Posterior vena cava (tissue), 2 donors: ENCODE measurements at regions not wholly inside any gene's neighbourhood (a gene's known extent, or its start where the extent isn't known, plus 50 kb on each side); places are given as distances from the start of the nearest gene placed in this dataset.

ENCODE experiments used
- DNase-seq: peaks from one replicate; pipeline ENCODE4 v3.0.0-alpha.2; 2020; ENCODE audit warnings: low spot score
- intact Hi-C, 2 donors: fragments of 100-400 bp; cut with DNase I; formaldehyde crosslinking; loops; one replicate each; pipeline versions ENCODE4 v1.14.1 to v1.14.2; 2022 to 2023
- donor health status: DM: yes; HTN: yes; CAD: no.
- donor health status: DM: yes; HTN: yes; CAD: no.

DNA sequence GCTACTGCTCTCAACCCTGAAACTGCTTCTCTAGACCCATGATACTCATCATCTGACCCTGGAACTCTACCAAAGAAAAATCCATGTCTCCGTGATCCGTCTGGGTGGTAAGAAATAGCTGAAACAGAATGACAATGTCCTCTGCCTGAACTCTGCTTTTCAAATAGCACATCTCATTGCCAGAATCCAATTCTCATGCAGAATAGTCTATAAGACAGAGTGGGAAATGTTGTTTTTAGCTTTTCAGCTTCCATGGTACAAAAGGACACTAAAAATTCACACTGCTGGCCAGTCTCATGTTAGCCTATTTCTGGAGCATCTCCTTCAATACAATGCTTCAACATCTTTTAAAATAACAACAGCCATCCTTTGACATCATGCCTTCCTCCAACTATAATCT, 1355.8 kb upstream of the PRMT6 start:
- no peak for DNase-seq
- intact Hi-C loops, result no loop called here

- intact Hi-C loops, result no loop called here
- no peak for DNase-seq
These were observed 1332.2 kb upstream of the PRMT6 start for GRCh38 chr1:105724286-105724685.

GRCh38 chr1:105730701-105731100, 1325.8 kb upstream of the PRMT6 start:
- intact Hi-C loops, result no loop called here
- DNase-seq, result no peak

- no peak for DNase-seq
- intact Hi-C loops, result no loop called here
These were observed 1320.1 kb upstream of the PRMT6 start for GRCh38 chr1:105736349-105736748.

DNA sequence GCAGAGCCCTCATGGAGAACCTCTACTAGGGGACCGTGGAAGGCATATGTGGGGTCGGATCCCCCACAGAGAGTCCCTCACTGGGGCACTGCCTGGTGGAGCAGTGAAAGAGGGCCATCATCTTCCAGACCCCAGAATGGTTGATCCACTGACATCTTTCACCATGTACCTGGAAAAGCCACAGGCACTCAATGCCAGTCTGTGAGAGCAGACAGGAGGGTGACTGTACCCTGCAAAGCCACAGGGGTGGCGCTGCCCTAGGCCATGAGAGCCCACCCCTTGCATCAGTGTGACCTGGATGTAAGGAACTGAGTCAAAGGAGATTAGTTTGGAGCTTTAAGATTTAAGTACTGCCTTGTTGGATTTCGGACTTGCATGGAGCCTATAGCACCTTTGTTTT, 1276.7 kb upstream of the PRMT6 start:
- intact Hi-C loops, result no loop called here
- DNase-seq, result peak; percentile 24

GRCh38 chr1:105785021-105785420, 1271.5 kb upstream of the PRMT6 start:
- DNase-seq, result no peak
- intact Hi-C loops, result no loop called here

GRCh38 chr1:105793536-105794146, 1262.8 kb upstream of the PRMT6 start:
- DNase-seq, result no peak
- intact Hi-C loops, result no loop called here

- intact Hi-C loops, result no loop called here
- peak; percentile 62 for DNase-seq
These were observed 1260.7 kb upstream of the PRMT6 start for GRCh38 chr1:105795741-105796140.

DNA sequence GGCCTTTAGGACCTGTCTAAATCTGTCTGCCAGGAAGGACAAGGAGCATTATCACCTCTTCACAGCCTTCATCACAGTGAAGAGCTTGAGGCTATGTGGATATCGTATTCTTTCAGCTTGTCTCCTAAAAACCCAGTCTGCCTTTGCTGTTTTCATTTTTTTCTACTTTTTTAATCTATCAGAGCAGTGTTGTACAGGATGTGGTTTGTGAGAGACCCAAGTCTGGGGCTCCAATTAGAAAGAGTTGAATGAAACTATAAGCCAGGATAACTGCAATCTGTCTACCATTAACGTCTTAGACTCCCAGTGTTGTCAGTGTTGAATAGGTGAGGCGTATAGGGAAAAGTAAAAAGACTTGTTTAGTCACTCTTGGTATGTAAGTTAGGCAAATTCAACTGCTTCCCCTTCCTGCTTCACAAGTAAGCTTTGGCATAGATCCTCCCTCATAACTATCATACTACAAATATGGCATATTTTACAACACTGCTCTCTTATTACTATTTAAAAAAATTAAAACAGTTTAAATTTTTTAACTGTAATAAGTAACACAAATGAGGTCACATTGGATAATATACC, 1225.8 kb upstream of the PRMT6 start:
- no peak for DNase-seq
- intact Hi-C loops, result no loop called here

DNA sequence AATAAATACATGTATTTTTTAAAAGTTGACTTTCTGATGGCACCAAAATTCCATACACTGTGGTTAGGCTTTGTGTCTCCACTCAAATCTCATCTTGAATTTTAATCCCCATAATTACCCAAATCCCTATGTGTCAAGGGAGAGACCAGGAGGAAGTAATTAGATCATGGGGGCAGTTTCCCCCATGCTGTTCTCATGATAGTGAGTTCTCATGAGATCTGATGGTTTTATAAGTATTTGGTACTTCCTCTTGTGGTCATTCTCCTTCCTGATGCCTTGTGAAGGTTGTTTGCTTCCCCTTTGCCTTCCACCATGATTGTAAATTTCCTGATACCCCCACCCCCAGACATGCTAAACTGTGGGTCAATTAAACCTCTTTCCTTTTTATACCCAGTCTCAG, 1218.4 kb upstream of the PRMT6 start:
- intact Hi-C loops, result no loop called here
- DNase-seq, result no peak

DNA sequence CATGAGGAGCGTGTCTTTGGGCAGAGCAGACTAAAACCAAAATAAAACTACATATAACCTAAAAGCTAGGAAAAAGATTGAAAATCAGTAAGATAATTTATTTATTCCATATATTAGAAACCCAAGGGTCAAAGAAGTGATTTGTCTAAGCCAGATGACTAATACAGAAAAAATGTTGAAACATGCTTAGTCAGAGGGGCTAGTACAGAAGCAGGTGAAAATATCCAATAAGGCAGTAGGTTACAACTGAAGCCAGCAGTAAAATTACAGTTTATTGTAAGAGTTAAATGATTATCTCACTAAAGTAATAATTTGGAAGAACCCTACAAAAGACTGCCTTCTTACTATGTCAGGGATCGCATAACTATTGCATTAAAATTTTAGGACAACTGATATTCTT, 1190.9 kb upstream of the PRMT6 start:
- intact Hi-C loops, result no loop called here
- no peak for DNase-seq

DNA sequence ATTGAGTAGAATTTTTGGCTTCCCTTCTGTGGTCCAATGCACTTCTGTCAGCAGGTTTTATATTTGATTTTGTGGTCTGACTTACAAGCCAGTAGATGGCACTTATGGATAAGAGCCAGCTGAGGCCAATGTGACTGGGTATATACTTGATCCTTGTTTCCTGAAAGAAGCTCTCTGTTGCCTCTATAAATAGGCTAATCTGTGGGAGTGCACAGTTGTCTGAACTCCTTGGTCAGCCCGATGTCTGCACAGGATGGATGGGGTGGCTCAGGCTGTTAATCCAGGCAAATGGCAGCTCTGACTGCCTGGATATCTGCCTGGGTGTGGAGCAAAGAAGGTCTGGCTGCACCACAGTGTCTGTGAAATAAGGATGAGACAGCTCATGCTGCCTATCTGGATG, 1183.7 kb upstream of the PRMT6 start:
- DNase-seq, result no peak
- intact Hi-C loops, result no loop called here

DNA sequence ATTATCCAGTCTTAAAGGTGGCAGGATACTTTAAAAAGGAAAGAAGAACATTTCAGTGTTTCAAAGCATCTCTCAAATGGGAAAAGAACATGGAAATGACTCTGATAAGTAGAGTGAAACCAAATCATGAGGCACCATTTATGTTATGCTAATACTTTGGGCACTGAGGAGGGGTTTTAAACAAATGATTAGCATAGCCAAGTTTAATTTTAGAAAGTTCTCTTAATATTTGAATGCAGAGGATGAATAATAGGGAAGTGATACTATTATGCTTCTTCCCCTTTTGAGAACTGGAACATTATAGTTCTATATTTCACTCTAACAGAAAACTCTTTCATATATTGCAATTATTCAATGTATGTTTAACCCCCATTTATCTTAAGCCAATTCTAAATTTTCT, 1181.9 kb upstream of the PRMT6 start:
- DNase-seq, result no peak
- intact Hi-C loops, result no loop called here

- no peak for DNase-seq
These were observed 1170.2 kb upstream of the PRMT6 start for GRCh38 chr1:105886309-105886708.

GRCh38 chr1:105891308-105891707, 1165.2 kb upstream of the PRMT6 start:
- intact Hi-C loops, result no loop called here
- no peak for DNase-seq

More at GRCh38 chr1:105886309-105886708, 1170.2 kb upstream of the PRMT6 start:
- intact Hi-C loops, result no loop called here

- intact Hi-C loops, result no loop called here
- no peak for DNase-seq
These were observed 1162.5 kb upstream of the PRMT6 start for GRCh38 chr1:105894006-105894405.

- no peak for DNase-seq
- intact Hi-C loops, result no loop called here
These were observed 1146.7 kb upstream of the PRMT6 start for GRCh38 chr1:105909811-105910210.

GRCh38 chr1:105914403-105914802, 1142.1 kb upstream of the PRMT6 start:
- intact Hi-C loops, result no loop called here
- no peak for DNase-seq

- intact Hi-C loops, result no loop called here
- DNase-seq, result no peak
These were observed 1121.7 kb upstream of the PRMT6 start for GRCh38 chr1:105934806-105935205.

DNA sequence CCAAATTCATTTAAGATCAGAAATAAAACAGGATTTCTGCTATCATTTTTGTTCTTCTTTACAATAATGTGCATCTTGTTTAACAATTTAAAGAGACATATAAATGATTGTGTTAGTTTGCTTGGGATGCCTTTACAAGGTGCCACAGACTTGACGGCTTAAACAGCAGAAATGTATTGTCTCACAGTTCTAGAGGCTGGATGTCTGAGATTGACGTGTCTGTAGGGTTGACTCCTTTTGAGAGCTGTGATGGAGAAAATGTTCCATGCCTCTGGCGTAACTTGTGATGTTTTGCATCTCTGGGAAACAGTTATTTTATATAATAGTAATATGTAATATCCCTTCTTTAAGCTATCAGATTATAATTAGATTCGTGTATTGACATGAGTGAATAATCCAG, 1091.6 kb upstream of the PRMT6 start:
- DNase-seq, result no peak
- intact Hi-C loops, result no loop called here

DNA sequence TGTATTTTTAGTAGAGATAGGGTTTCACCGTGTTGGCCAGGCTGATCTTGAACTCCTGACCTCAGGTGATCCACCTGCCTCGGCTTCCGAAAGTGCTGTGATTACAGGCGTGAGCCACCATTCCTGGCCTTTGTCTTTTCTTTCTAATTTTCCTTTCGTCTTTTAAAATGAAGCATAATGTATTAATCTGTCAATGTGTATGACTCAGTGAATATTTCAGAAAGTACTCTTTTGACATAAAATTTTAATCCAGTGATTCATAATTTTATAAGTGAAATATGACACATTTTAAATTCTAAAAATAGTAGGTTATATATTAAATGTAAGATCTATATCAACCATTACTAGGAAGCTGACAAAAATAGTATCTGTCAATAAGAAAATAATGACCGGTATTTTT, 1059.0 kb upstream of the PRMT6 start:
- intact Hi-C loops, result no loop called here
- no peak for DNase-seq
